Body of pancreas (tissue), 4 donors: ENCODE measurements at regions not wholly inside any gene's neighbourhood (a gene's known extent, or its start where the extent isn't known, plus 50 kb on each side); places are given as distances from the start of the nearest gene placed in this dataset.

Experiments
- POLR2A ChIP-seq, 3 donors: fragments of 450-650 bp; IDR thresholded peaks; one replicate each; pipeline ENCODE4 v1.6.1; 2016; ENCODE audit warnings: antibody characterized with exemption in 3 of 3, mild to moderate bottlenecking in 2 of 3
- TF ChIP-seq, protein P1 (sequence below), 7 experiments: fragments of 450-650 bp in 4 of 7; fragments of 200-600 bp in 3 of 7; sonication (generic) in 3 of 7; IDR thresholded peaks; one replicate each; pipeline ENCODE4 v1.5.1; 2016 to 2019; ENCODE audit warnings: antibody characterized with exemption in 7 of 7

DNA sequence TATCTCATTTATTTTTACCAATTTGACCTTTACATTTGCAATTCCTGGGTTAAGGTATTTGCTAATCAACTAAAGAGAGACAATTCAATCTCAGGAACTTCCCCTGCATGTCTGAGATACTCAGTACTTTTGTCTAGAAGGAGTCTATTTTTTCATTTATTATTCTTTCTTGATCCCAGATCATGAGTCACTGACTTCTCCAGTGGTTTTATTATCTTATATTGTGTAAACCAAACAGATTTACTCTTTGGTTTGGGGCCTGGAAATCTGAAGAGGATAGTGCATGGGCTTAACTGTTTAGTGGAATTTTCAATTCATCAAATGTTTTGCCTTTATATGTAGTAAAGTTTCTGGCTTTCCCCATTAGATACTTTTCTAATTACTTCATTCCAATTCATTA lies 185.4 kb downstream of the ALG10B start:
- TF ChIP-seq, protein P1, sequence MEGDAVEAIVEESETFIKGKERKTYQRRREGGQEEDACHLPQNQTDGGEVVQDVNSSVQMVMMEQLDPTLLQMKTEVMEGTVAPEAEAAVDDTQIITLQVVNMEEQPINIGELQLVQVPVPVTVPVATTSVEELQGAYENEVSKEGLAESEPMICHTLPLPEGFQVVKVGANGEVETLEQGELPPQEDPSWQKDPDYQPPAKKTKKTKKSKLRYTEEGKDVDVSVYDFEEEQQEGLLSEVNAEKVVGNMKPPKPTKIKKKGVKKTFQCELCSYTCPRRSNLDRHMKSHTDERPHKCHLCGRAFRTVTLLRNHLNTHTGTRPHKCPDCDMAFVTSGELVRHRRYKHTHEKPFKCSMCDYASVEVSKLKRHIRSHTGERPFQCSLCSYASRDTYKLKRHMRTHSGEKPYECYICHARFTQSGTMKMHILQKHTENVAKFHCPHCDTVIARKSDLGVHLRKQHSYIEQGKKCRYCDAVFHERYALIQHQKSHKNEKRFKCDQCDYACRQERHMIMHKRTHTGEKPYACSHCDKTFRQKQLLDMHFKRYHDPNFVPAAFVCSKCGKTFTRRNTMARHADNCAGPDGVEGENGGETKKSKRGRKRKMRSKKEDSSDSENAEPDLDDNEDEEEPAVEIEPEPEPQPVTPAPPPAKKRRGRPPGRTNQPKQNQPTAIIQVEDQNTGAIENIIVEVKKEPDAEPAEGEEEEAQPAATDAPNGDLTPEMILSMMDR (IDR thresholded peaks at IDR 0.05), result no peak
- no peak for TF ChIP-seq POLR2A (IDR thresholded peaks at IDR 0.05)
